GM12873 (cell line): ENCODE measurements at regions not wholly inside any gene's neighbourhood (a gene's known extent, or its start where the extent isn't known, plus 50 kb on each side); places are given as distances from the start of the nearest gene placed in this dataset.

Source experiments
- TF ChIP-seq, protein P1 (sequence below): IDR thresholded peaks from 2 replicates; pipeline ENCODE4 v1.5.1; 2012; ENCODE audit warnings: low read depth, mild to moderate bottlenecking, moderate library complexity, low read length, control low read depth; ENCODE audit not compliant: insufficient read depth; ENCODE audit errors: missing control alignments

DNA sequence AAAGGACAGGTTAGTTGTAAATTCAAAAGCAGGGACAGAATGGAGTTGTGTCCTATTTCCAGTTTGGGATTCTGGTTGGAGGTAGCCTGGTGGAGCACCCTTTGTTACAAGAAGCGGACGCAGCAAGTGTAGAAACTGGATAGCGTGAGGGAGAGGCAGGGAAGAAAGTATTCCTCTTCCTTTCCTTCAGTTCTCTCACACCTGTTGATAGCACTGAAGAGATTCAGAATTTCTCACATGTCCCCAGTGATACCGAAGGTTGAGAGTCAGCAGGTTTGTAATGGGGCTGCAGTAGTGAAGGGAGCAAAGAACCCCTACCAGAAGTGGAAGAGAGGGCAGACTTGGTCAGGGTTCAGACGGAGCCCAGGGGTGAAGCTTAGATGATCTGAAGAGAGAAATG, 399.2 kb downstream of the SPRY2 start:
- TF ChIP-seq, protein P1, sequence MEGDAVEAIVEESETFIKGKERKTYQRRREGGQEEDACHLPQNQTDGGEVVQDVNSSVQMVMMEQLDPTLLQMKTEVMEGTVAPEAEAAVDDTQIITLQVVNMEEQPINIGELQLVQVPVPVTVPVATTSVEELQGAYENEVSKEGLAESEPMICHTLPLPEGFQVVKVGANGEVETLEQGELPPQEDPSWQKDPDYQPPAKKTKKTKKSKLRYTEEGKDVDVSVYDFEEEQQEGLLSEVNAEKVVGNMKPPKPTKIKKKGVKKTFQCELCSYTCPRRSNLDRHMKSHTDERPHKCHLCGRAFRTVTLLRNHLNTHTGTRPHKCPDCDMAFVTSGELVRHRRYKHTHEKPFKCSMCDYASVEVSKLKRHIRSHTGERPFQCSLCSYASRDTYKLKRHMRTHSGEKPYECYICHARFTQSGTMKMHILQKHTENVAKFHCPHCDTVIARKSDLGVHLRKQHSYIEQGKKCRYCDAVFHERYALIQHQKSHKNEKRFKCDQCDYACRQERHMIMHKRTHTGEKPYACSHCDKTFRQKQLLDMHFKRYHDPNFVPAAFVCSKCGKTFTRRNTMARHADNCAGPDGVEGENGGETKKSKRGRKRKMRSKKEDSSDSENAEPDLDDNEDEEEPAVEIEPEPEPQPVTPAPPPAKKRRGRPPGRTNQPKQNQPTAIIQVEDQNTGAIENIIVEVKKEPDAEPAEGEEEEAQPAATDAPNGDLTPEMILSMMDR = no peak

DNA sequence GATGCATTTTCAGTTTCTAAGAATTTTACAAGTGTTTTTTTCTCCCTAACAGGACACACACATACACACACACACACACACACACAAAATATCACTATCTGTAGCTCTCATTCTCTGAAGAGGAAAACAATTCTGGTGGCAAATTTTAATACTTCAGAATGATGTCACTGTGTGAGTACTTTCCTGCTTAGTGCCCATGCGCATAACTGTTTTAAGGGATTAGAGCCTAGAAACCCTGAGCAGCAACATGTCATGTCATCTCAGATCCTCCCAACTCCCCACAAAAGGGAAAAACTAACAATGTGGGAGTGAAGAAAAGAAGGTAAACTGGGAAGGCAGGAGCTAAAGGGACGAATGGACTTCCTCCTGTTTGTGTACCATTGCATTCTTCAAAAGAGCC, 401.2 kb downstream of the SPRY2 start:
- TF ChIP-seq, protein P1 = no peak

DNA sequence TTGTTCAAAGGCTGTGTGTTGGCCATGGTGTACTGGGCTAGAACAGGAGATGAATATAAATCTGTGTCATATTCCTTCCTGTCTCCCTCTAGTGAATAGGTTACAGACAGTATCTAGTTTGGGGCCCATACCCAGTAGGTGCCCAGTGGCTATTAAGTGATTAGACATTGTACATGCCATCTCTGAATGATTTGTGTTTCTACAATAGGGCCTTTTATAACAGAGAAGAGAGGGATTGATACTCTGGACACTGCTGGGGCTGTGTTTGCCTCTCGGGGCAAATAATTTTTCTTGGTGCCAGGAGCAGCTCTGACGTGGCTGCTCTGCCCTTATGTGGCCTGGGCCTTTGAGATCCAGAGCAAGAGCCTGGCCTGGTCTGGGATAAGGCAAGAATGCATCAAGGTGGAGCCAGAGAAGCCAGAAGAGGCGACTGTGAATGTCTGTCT, 403.1 kb downstream of the SPRY2 start:
- TF ChIP-seq, protein P1 = no peak

DNA sequence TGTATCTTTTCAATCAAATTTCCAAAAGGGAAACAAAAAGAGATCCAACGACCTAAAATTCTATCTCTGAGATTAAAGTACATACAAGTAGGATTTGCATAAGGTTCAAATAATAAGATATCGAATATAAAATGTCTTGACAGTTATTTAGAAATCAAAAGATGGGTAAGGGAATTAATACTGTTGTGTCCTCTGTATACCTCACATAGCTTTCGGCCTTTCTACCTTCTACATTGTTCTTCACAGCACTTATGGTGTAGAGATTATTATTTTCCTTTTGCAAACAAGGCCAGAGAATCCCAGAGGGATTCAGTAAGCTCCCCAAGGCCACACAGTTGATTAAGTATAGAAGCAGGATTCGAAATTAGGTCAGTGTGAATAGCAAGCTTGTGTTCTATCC, 403.6 kb downstream of the SPRY2 start:
- TF ChIP-seq, protein P1 = no peak

DNA sequence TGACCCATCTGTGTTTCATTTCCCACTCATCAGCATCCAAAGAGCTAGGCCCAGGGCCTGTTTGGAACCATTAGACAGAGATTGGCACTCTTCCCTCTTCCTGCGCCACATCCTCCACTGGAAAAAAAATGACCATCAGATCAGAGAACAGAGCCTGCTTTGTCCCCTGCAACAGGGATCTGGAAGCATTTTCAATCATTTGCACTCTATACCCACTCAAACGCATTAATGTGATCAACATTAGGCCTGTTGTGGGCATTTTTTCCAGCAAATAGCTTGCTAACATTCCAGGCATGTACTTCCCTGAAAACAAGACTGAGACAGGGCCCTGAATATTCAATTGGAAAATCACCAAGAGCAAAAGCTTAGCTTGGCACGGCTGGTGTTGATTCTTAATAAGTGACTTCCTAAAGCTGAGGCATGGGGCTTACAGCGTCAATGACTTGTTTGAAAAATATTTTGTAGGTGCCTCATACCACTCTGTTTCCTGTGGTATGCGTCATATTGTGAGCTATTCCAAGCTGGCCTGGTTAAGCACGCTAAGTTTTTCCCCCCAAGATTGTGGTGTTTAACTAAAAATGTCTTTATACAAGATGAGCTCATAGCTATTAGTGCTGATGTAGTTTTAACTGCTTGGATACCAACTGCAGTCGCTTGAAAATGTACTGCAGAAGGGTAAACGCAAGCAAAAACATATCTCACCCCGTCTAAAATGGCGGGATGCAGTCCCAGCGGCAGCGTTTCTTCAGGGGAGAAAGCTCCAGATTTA, 404.4 kb downstream of the SPRY2 start:
- TF ChIP-seq, protein P1 = no peak

DNA sequence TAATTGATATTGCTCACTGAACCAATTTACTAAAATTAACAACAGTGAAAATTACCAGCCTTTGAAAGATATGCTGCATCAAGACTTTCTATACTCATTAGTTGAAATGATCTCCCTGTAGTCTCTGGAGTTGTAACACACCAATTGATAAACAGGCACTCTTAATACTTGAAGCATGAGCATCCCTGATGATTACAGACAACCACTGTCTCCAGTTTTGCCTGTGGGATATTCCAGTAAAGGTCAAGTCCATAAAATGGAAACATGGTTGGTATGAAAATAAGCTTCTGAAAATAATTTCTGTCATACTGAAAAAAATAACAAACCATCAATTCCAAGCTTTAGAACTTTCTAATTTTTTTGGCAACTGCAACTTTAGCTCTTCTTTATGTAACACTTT, 405.8 kb downstream of the SPRY2 start:
- TF ChIP-seq, protein P1 = no peak

DNA sequence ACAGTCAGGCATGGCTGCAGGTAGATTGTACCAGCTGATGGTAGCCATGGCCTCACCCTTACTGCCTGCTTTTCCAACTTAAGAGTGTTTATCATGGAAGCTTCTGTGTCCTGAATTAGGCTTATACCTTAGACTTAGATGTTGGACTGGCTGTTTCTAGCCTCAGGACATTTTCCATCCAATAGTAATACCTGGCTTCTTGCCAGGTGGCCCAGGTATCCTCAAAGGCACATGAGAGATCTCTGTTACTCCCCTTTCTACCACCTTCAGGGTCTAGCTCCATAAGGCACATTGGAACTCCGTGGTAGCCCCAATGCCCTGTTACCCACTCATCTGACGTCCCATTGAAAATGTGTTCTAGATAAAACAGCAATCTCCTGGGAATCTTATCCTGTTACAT, 407.5 kb downstream of the SPRY2 start:
- TF ChIP-seq, protein P1 = no peak
